ENCODE measurements at regions not wholly inside any gene's neighbourhood (a gene's known extent, or its start where the extent isn't known, plus 50 kb on each side); places are given as distances from the start of the nearest gene placed in this dataset.

DNA sequence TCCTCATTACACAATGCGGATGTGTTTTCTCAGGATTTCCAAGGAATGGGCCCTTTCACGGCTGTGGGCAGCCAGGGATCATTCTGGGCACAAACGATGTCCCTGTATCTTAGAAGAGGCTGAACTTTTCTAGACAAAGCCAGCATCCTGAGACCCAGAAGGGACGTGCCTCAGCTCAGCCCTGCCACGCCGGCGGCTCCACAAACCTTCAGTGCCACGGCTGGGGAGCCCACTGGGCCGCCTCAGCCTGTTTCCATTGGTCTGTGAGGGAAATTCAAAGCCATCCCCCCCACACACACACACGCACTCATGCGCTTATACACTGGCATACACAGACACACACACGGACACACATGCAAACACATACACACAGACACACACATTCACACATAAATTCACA, 344.9 kb upstream of the MKI67 start:
- DNase-seq: no peak

DNA sequence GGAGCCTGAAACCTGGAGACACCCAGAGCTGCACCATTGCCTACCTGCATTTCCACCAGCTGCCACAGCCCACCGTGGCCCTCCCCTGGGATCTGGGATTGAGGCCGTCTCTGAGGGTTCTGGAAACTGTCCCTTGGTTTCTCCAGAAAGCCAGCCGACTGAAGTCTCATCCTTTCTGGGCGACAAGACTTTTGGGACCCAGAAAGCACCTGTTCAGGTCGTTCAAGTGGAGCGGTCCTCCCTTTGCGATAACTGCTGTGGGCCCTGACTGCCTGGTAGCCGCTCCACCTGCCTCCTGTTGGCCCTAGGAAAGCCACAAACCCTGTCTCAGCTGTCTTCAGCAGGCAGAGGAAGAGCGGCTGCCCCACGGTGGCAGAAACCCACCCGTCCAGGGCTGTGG, 346.0 kb upstream of the MKI67 start:
- DNase-seq: no peak

- DNase-seq: no peak
These were observed 347.2 kb upstream of the MKI67 start for GRCh38 chr10:128473396-128473795.

DNA sequence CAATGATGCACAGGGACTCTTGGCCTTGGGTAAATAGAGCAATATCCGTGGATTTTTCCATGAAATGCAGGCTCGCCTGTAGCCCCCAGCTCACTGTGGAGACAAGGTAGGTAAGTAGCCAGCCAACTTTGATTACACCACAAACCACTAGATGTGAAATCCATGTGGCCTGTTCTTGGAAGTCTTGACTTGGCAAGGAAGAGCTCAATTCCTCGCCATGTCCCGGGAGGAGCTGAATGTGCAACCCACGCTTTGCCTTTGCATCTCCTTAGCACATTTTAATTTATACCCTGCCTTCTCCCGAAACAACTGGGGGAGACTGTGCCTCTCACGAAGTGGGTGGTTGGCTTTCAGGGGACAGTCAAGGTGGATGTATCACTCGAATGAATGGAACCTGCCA, 347.7 kb upstream of the MKI67 start:
- DNase-seq: no peak

DNA sequence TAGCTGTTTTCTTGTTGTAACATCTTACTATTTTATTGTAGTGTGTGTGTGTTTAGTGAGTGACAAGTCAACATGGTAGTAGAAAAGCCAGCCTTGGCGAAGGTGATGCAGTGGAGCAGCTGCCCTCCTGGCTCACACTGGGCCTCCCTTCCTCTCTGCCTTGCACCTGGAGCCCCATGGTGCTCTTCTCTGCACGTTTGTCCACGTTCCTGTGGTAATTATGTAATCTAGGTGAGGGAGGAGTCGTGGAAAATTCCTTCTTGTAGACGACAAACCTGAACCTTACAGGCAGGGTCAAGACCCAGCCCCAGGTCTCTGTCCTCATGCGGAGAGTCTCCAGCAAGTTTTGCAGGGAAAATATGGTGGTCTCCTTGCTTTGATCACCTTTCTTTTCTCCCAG, 348.3 kb upstream of the MKI67 start:
- DNase-seq: no peak

GRCh38 chr10:128475686-128476367, 349.6 kb upstream of the MKI67 start:
- no peak for DNase-seq

DNA sequence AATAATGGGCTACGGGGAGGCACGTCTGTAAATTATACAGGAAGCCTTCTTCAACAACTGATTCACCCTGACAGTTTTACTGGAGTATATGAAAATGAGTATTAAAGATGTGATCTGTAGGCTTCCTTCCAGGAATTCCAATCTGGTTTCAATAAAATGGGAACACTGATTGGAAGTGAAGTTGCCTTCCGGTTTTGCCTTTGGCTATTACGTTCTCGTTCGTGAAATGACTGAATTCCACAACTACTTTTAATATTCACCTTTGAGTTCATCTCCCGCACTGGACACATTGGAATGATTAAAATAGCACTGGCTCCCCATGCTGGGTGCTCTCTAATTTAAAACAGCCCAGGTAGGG, 350.1 kb upstream of the MKI67 start:
- DNase-seq: no peak

- DNase-seq: no peak
These were observed 350.6 kb upstream of the MKI67 start for GRCh38 chr10:128476845-128477244.

- DNase-seq: no peak
These were observed 354.4 kb upstream of the MKI67 start for GRCh38 chr10:128480601-128481000.

DNA sequence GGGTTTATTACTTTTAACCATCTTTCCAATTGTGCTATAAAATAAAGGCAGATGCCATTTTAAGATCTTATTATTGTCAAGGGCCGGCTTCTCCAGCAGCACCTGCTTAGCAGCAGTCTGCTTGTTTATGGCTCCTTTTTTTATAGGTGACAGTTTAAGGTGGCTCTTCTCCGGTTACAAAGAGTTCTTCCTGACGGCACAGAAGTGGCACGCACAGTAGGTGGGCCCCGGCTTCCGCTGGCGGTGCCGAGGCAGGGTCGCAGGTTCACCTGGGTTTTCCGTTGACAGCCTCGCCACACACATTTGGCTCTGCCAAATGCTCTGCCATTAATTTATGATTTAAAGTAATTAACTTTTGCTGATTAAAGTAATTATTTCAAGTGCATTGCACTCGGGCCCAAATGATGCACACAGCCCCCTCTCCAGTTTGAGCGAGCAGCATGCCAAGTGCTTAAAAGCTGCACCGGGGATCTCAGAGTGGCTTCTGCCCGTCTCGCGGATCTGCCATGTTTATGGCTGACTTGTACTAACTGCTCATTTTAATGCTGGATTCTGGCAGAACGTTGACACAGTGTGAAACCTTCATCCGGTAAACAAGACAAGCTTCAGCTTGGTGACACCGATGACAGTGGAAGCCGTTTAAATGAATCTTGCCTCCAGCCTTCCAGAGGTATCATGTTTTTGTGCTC, 355.1 kb upstream of the MKI67 start:
- DNase-seq: no peak

DNA sequence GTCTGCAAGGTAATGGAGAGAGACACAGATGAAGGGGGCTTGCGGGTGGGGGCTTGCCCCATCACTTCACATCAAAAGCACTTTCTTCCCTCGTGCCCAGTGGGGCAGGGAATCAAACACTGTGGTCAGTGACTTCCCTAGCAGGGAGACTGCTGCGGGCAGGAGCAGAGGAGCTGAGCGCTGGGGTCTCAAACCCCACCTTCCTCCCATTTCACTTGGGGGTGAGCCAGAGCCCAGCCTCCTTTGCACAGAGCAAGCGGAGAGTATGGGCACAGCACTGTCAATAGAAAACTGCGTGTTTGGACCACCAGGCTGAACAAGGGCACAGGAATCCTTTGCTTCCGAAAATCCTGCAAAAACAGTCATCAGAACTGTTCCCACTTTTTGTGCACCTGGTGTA, 355.8 kb upstream of the MKI67 start:
- DNase-seq: no peak

GRCh38 chr10:128483216-128483615, 357.0 kb upstream of the MKI67 start:
- DNase-seq: no peak

GRCh38 chr10:128484041-128484440, 357.8 kb upstream of the MKI67 start:
- DNase-seq: no peak

DNA sequence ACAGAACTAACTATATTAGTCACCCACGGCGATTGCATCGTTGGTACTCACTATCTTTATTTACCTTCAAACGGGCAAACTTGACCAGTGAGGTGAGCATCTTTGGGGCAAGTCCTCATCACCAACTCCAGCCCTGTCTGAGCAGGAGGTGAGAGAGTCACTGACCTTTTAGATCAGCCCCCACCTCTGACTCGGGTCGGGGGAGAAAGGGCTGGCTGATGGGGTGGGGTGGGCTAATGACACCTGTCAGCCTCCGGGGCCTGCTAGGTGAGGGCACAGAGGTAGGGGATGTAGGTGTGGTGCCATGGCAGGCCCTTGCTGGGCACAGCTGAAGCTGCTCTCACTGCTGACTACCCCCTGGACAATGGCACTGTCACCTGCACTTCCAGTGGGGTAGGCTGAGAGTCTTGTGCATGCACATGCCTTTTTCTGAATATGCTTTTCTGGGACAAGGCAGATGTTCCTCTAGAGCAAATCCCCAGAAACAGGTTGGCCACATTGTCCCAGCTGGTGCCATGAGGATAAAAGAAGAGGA, 359.5 kb upstream of the MKI67 start:
- DNase-seq: no peak

GRCh38 chr10:128487517-128487916, 361.3 kb upstream of the MKI67 start:
- DNase-seq: no peak

GRCh38 chr10:128489324-128490247, 363.4 kb upstream of the MKI67 start:
- DNase-seq: no peak

DNA sequence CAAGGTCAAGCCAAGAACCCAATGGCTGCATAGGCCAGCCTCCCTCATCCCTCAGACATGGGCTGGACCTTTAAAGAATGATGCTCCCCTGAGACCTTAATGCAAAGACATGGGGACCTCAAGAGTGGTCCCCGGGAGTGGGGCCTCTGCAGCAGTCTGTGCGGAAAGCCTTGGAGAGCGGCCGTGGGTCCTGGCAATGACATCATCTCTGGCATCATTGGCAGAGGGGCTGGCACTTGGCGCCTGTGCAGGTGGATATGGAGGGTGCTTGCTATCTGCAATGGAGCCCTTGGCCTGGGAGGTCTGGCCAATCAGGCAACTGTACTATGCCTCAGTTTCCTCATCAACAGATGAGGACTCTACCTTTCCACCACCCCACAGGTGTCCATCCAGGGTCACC, 365.5 kb upstream of the MKI67 start:
- no peak for DNase-seq

GRCh38 chr10:128493811-128494210, 367.6 kb upstream of the MKI67 start:
- no peak for DNase-seq

GRCh38 chr10:128494665-128495064, 368.4 kb upstream of the MKI67 start:
- DNase-seq: no peak

GRCh38 chr10:128497660-128498377, 371.6 kb upstream of the MKI67 start:
- DNase-seq: no peak

GRCh38 chr10:128498378-128498730, 372.1 kb upstream of the MKI67 start:
- no peak for DNase-seq

DNA sequence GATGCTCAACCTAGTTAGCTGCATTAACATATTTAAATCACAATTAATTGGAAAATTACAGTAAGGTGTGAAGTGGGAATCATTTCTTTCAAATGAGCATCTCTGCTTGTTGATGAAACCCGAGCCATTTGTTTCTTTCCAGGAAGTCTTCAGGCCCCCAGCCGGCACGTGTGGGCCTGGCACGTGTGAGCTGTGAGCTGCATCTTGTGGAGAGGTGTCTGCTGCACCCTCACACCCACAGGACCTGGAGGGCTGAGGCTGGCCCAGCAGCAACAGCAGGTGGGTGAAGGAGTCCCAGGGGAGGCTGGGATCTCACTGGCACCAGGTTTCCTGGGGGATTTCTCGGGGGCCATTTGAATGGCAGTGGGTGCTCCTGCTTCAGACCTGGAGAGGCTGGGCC, 372.5 kb upstream of the MKI67 start:
- DNase-seq: no peak

DNA sequence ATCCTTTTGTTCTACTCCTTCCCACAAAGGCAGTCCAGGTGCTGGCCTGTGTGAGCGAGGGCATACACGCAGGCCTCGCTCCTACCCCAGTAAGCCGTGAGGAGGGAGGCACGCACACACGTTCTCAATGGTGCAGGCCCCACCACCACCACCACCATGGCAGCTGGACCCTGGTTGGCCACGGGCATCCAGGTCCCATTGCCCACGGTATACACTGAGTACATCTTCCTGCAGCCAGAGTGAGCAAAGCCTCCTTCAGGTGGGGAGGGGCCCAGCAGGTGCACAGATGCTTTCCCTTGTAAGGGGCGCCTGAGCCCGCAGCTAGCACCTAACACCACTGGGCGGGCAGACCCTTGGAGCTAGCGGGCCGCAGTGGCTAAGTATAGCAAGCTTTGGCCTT, 373.3 kb upstream of the MKI67 start:
- no peak for DNase-seq
